H1 (cell line): ENCODE measurements at regions not wholly inside any gene's neighbourhood (a gene's known extent, or its start where the extent isn't known, plus 50 kb on each side); places are given as distances from the start of the nearest gene placed in this dataset.

ENCODE experiments used
- CTCF ChIA-PET: fragments of 300-600 bp; sonication (Branson Sonifier 250); formaldehyde crosslinking; loops from one replicate; lab custom pipeline; 2021; ENCODE audit not compliant: partially characterized antibody; lab: Charles Lee
- POLR2A ChIA-PET: fragments of 300-600 bp; sonication (Branson Sonifier 250); formaldehyde crosslinking; loops from one replicate; lab custom pipeline; 2021; ENCODE audit warnings: inconsistent platforms; ENCODE audit not compliant: partially characterized antibody; lab: Charles Lee
- DNase-seq, 2 experiments: peaks; one replicate each; pipeline versions ENCODE4 v3.0.0 to v3.0.0-alpha.2; 2010 to 2022; ENCODE audit warnings: low spot score in 2 of 2, low read depth in 1 of 2, mixed read lengths in 1 of 2
- FAIRE-seq: peaks from 2 replicates; lab custom pipeline; 2011; peaks lifted over from hg19 to GRCh38; lab: Jason Lieb, UNC
- H2AFZ ChIP-seq: 2 replicates; pipeline ENCODE4 v1.8.1; 2012; ENCODE audit warnings: low read length, inconsistent platforms
- H2AK5ac ChIP-seq: 2 replicates; pipeline ENCODE4 v1.6.1; 2013; ENCODE audit warnings: low read depth, low read length
- H2BK120ac ChIP-seq: replicated peaks from 2 replicates; pipeline ENCODE3; 2013; ENCODE audit warnings: low read depth, low read length, inconsistent platforms
- H2BK12ac ChIP-seq: 2 replicates; pipeline ENCODE4 v1.6.1; 2013; ENCODE audit warnings: low read depth, low read length
- H2BK15ac ChIP-seq: 2 replicates; pipeline ENCODE4 v1.6.1; 2013; ENCODE audit warnings: low read length
- H2BK20ac ChIP-seq: 2 replicates; pipeline ENCODE4 v1.6.1; 2013; ENCODE audit warnings: low read length
- H2BK5ac ChIP-seq: 2 replicates; pipeline ENCODE4 v1.6.1; 2013; ENCODE audit warnings: low read depth, low read length
- H3K14ac ChIP-seq: 2 replicates; pipeline ENCODE4 v1.6.1; 2013; ENCODE audit warnings: inconsistent platforms; ENCODE audit not compliant: insufficient read length
- H3K18ac ChIP-seq: 2 replicates; pipeline ENCODE4 v1.6.1; 2013; ENCODE audit warnings: low read length; ENCODE audit errors: extremely low read depth
- H3K23ac ChIP-seq: 2 replicates; pipeline ENCODE4 v1.6.1; 2013; ENCODE audit warnings: inconsistent platforms; ENCODE audit not compliant: insufficient read length
- H3K23me2 ChIP-seq: 2 replicates; pipeline ENCODE4 v1.6.1; 2013; ENCODE audit warnings: low read depth, low read length
- H3K27ac ChIP-seq: 2 replicates; pipeline ENCODE4 v1.6.1; 2011; ENCODE audit warnings: low read depth, low read length, inconsistent platforms
- H3K27me3 ChIP-seq, 4 experiments: replicated peaks in 1 of 4; 1 replicate in 1 of 4; 2 replicates in 3 of 4; pipeline versions ENCODE4 v1.6.1 to v1.8.1; 2011 to 2013; ENCODE audit warnings: low read length in 3 of 4, mild to moderate bottlenecking in 3 of 4, inconsistent platforms in 2 of 4, mixed read lengths in 2 of 4, moderate library complexity in 1 of 4; ENCODE audit not compliant: control insufficient read depth in 3 of 4, insufficient read depth in 3 of 4; ENCODE audit errors: extremely low read depth in 1 of 4
- H3K36me3 ChIP-seq, 4 experiments: 2 replicates each; pipeline versions ENCODE4 v1.6.1 to v1.8.1; 2011 to 2013; ENCODE audit warnings: mild to moderate bottlenecking in 4 of 4, low read length in 3 of 4, moderate library complexity in 2 of 4, control low read depth in 1 of 4, inconsistent platforms in 1 of 4; ENCODE audit not compliant: insufficient read depth in 4 of 4, control insufficient read depth in 2 of 4
- H3K4ac ChIP-seq: replicated peaks from 2 replicates; pipeline ENCODE3; 2013; ENCODE audit warnings: low read length, low read depth, mixed read lengths, inconsistent platforms; ENCODE audit not compliant: insufficient read length
- H3K4me1 ChIP-seq, 4 experiments: replicated peaks in 1 of 4; 1 replicate in 1 of 4; 2 replicates in 3 of 4; pipeline versions ENCODE4 v1.6.1 to v1.8.1; 2011 to 2013; ENCODE audit warnings: low read length in 3 of 4, inconsistent platforms in 2 of 4, mixed read lengths in 1 of 4; ENCODE audit not compliant: insufficient read depth in 4 of 4, control insufficient read depth in 3 of 4
- H3K4me2 ChIP-seq, 2 experiments: 2 replicates each; pipeline versions ENCODE4 v1.6.1 to v1.8.1; 2011 to 2013; ENCODE audit warnings: low read depth in 2 of 2, low read length in 2 of 2, control low read depth in 1 of 2, inconsistent platforms in 1 of 2, mild to moderate bottlenecking in 1 of 2; ENCODE audit not compliant: insufficient read depth in 1 of 2
- H3K4me3 ChIP-seq, 4 experiments: fragments of 200-600, 300-600 bp in 1 of 4; sonication (generic), shearing (Covaris generic), sonication (Bioruptor Twin) in 1 of 4; 2 replicates each; pipeline versions ENCODE4 v1.5.1 to v1.8.1; 2011 to 2016; ENCODE audit warnings: low read length in 4 of 4, low read depth in 3 of 4, control low read depth in 2 of 4, inconsistent platforms in 2 of 4, mild to moderate bottlenecking in 2 of 4, mixed read lengths in 1 of 4, moderate library complexity in 1 of 4; ENCODE audit not compliant: insufficient read depth in 2 of 4; ENCODE audit errors: extremely low read depth in 1 of 4
- H3K56ac ChIP-seq: replicated peaks from 2 replicates; pipeline ENCODE3; 2013; ENCODE audit warnings: low read depth, mild to moderate bottlenecking, mixed read lengths, low read length, inconsistent platforms; ENCODE audit not compliant: insufficient read length
- H3K79me1 ChIP-seq: 2 replicates; pipeline ENCODE4 v1.6.1; 2013; ENCODE audit warnings: low read depth, low read length, control low read depth
- H3K79me2 ChIP-seq, 2 experiments: 2 replicates each; pipeline versions ENCODE4 v1.6.1 to v1.8.1; 2012 to 2013; ENCODE audit warnings: low read length in 2 of 2, mild to moderate bottlenecking in 2 of 2, inconsistent platforms in 1 of 2; ENCODE audit not compliant: insufficient read depth in 2 of 2, control insufficient read depth in 1 of 2
- H3K9ac ChIP-seq, 4 experiments: replicated peaks in 1 of 4; 1 replicate in 1 of 4; 2 replicates in 3 of 4; pipeline versions ENCODE4 v1.6.1 to v1.8.1; 2011 to 2013; ENCODE audit warnings: low read depth in 3 of 4, low read length in 3 of 4, control low read depth in 2 of 4, mild to moderate bottlenecking in 2 of 4, moderate library complexity in 2 of 4, inconsistent platforms in 1 of 4; ENCODE audit errors: extremely low read depth in 1 of 4
- H3K9me3 ChIP-seq, 2 experiments: 2 replicates each; pipeline versions ENCODE4 v1.6.1 to v1.8.1; 2012 to 2013; ENCODE audit warnings: mild to moderate bottlenecking in 2 of 2, moderate library complexity in 2 of 2, control low read depth in 1 of 2, inconsistent platforms in 1 of 2, low read depth in 1 of 2, low read length in 1 of 2, mixed read lengths in 1 of 2; ENCODE audit not compliant: insufficient read depth in 2 of 2
- H4K20me1 ChIP-seq, 2 experiments: replicated peaks in 1 of 2; 2 replicates each; pipeline versions ENCODE3 to v1.8.1; 2011 to 2013; ENCODE audit warnings: inconsistent platforms in 2 of 2, low read length in 2 of 2, mild to moderate bottlenecking in 1 of 2; ENCODE audit not compliant: insufficient read depth in 2 of 2, control insufficient read depth in 1 of 2
- H4K5ac ChIP-seq: 2 replicates; pipeline ENCODE4 v1.6.1; 2013; ENCODE audit warnings: low read length, low read depth, mixed read lengths, inconsistent platforms; ENCODE audit not compliant: insufficient read length
- H4K8ac ChIP-seq: 2 replicates; pipeline ENCODE4 v1.8.0; 2013; ENCODE audit warnings: mild to moderate bottlenecking, moderate library complexity, low read length, inconsistent platforms; ENCODE audit not compliant: insufficient read depth; ENCODE audit errors: extremely low read depth
- H4K91ac ChIP-seq: replicated peaks from 2 replicates; pipeline ENCODE3; 2013; ENCODE audit warnings: low read length, mixed read lengths, inconsistent platforms; ENCODE audit not compliant: insufficient read length
- CTBP2 ChIP-seq: IDR thresholded peaks from 2 replicates; pipeline ENCODE4 v1.7.0; 2011; ENCODE audit warnings: borderline replicate concordance, mild to moderate bottlenecking, moderate library complexity, mixed read lengths, low read length; ENCODE audit not compliant: insufficient read depth, insufficient read length
- WGBS, 2 experiments: shearing (Covaris generic) in 1 of 2; methylation state at CpG; one replicate each; pipeline versions ENCODE4 v1.1.6 to v1.1.7; 2013 to 2015; ENCODE audit warnings: low lambda C conversion rate in 2 of 2, mixed read lengths in 2 of 2, inconsistent platforms in 1 of 2, low coverage in 1 of 2, missing lambda C conversion rate in 1 of 2; ENCODE audit not compliant: insufficient replicate concordance in 2 of 2, insufficient coverage in 1 of 2, insufficient read length in 1 of 2; ENCODE audit errors: extremely low coverage in 1 of 2, missing lambda C conversion rate in 1 of 2; 5-methylcytosine and 5-hydroxymethylcytosine counted together

DNA sequence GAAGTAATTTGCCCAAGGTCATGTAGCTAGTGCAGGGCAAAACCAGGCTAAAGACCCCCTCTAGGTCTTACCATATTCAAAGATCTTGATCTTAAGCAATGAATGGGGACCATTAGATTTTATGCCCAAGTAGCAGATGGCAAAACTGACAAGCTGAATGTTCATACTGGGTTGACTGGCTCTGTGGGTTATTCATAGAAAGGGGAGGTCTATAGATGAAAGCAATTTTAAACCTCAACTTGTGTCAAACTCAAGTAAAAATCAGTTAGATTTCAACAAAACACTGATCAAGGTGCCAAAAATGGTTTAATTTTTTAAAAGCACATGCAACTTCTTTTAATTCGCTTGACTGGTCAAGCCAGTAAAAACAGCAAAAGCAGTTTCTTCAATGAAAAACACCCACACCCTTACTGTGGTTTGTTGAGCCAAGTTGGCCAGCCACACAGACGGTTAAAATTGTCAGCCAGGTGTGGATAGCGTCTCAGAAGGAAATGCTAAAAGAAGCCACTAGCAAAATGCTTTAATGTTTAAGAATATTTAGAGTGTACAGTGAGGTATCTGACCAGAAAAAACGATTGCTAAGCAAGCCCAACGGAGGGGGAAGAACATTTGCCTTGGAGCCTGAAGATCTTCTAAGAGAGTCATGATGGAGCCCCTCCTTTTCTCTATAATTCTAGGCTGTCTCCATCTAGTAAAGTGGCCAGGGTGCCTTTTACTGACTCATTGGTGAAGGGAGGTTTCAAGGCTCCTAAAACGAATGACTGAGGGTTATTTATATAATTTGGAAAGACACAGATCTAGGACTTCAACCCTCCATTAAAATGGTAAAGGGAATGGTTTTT, 539.6 kb upstream of the CLINT1 start:
- Histone ChIP-seq H2BK5ac (no peak overlapping the region), H3K4me2 (no peak overlapping the region), H4K20me1 (no peaks in the 10 kb centered on the region), H2BK20ac (no peak overlapping the region), H2AFZ (no peak overlapping the region), H2BK12ac (no peak overlapping the region), H3K4ac (no peak overlapping the region), H3K14ac (no peak overlapping the region), H3K27me3 (no peaks in the 10 kb centered on the region), H4K5ac (no peak overlapping the region), H3K18ac (no peak overlapping the region), H3K23ac (no peak overlapping the region), H3K9ac (no peak overlapping the region), H2BK15ac (no peak overlapping the region), H4K8ac (no peak overlapping the region), H4K91ac (no peak overlapping the region), H3K23me2 (no peaks in the 10 kb centered on the region), H3K36me3 (no peaks in the 10 kb centered on the region), H3K9me3 (no peaks in the 10 kb centered on the region), H3K56ac (no peak overlapping the region), H3K79me2 (no peaks in the 10 kb centered on the region), H3K27ac (no peak overlapping the region), H3K79me1 (no peaks in the 10 kb centered on the region), H3K4me1 (no peaks in the 10 kb centered on the region), H2AK5ac (no peak overlapping the region), H3K4me3 (no peak overlapping the region), H2BK120ac (no peak overlapping the region)
- FAIRE-seq (no peak), DNase-seq (no peak)
- ChIA-PET CTCF (no interaction called here), POLR2A (no interaction called here)
- 77% methylated on average over 6 of the region's 6 CpGs; no CpG with 5 or more reads in 1 of the 2 experiments for WGBS, 2 experiments
- TF ChIP-seq CTBP2: no peak
